H1 (cell line): ENCODE measurements at regions not wholly inside any gene's neighbourhood (a gene's known extent, or its start where the extent isn't known, plus 50 kb on each side); places are given as distances from the start of the nearest gene placed in this dataset.

Experiments
- CTCF ChIA-PET: fragments of 300-600 bp; sonication (Branson Sonifier 250); formaldehyde crosslinking; loops from one replicate; lab custom pipeline; 2021; ENCODE audit not compliant: partially characterized antibody; lab: Charles Lee
- POLR2A ChIA-PET: fragments of 300-600 bp; sonication (Branson Sonifier 250); formaldehyde crosslinking; loops from one replicate; lab custom pipeline; 2021; ENCODE audit warnings: inconsistent platforms; ENCODE audit not compliant: partially characterized antibody; lab: Charles Lee
- DNase-seq, 2 experiments: peaks; one replicate each; pipeline versions ENCODE4 v3.0.0 to v3.0.0-alpha.2; 2010 to 2022; ENCODE audit warnings: low spot score in 2 of 2, low read depth in 1 of 2, mixed read lengths in 1 of 2
- FAIRE-seq: peaks from 2 replicates; lab custom pipeline; 2011; peaks lifted over from hg19 to GRCh38; lab: Jason Lieb, UNC
- H2AFZ ChIP-seq: 2 replicates; pipeline ENCODE4 v1.8.1; 2012; ENCODE audit warnings: low read length, inconsistent platforms
- H2AK5ac ChIP-seq: 2 replicates; pipeline ENCODE4 v1.6.1; 2013; ENCODE audit warnings: low read depth, low read length
- H2BK120ac ChIP-seq: replicated peaks from 2 replicates; pipeline ENCODE3; 2013; ENCODE audit warnings: low read depth, low read length, inconsistent platforms
- H2BK12ac ChIP-seq: 2 replicates; pipeline ENCODE4 v1.6.1; 2013; ENCODE audit warnings: low read depth, low read length
- H2BK15ac ChIP-seq: 2 replicates; pipeline ENCODE4 v1.6.1; 2013; ENCODE audit warnings: low read length
- H2BK20ac ChIP-seq: 2 replicates; pipeline ENCODE4 v1.6.1; 2013; ENCODE audit warnings: low read length
- H2BK5ac ChIP-seq: 2 replicates; pipeline ENCODE4 v1.6.1; 2013; ENCODE audit warnings: low read depth, low read length
- H3K14ac ChIP-seq: 2 replicates; pipeline ENCODE4 v1.6.1; 2013; ENCODE audit warnings: inconsistent platforms; ENCODE audit not compliant: insufficient read length
- H3K18ac ChIP-seq: 2 replicates; pipeline ENCODE4 v1.6.1; 2013; ENCODE audit warnings: low read length; ENCODE audit errors: extremely low read depth
- H3K23ac ChIP-seq: 2 replicates; pipeline ENCODE4 v1.6.1; 2013; ENCODE audit warnings: inconsistent platforms; ENCODE audit not compliant: insufficient read length
- H3K23me2 ChIP-seq: 2 replicates; pipeline ENCODE4 v1.6.1; 2013; ENCODE audit warnings: low read depth, low read length
- H3K27ac ChIP-seq: 2 replicates; pipeline ENCODE4 v1.6.1; 2011; ENCODE audit warnings: low read depth, low read length, inconsistent platforms
- H3K27me3 ChIP-seq, 4 experiments: replicated peaks in 1 of 4; 1 replicate in 1 of 4; 2 replicates in 3 of 4; pipeline versions ENCODE4 v1.6.1 to v1.8.1; 2011 to 2013; ENCODE audit warnings: low read length in 3 of 4, mild to moderate bottlenecking in 3 of 4, inconsistent platforms in 2 of 4, mixed read lengths in 2 of 4, moderate library complexity in 1 of 4; ENCODE audit not compliant: control insufficient read depth in 3 of 4, insufficient read depth in 3 of 4; ENCODE audit errors: extremely low read depth in 1 of 4
- H3K36me3 ChIP-seq, 4 experiments: 2 replicates each; pipeline versions ENCODE4 v1.6.1 to v1.8.1; 2011 to 2013; ENCODE audit warnings: mild to moderate bottlenecking in 4 of 4, low read length in 3 of 4, moderate library complexity in 2 of 4, control low read depth in 1 of 4, inconsistent platforms in 1 of 4; ENCODE audit not compliant: insufficient read depth in 4 of 4, control insufficient read depth in 2 of 4
- H3K4ac ChIP-seq: replicated peaks from 2 replicates; pipeline ENCODE3; 2013; ENCODE audit warnings: low read length, low read depth, mixed read lengths, inconsistent platforms; ENCODE audit not compliant: insufficient read length
- H3K4me1 ChIP-seq, 4 experiments: replicated peaks in 1 of 4; 1 replicate in 1 of 4; 2 replicates in 3 of 4; pipeline versions ENCODE4 v1.6.1 to v1.8.1; 2011 to 2013; ENCODE audit warnings: low read length in 3 of 4, inconsistent platforms in 2 of 4, mixed read lengths in 1 of 4; ENCODE audit not compliant: insufficient read depth in 4 of 4, control insufficient read depth in 3 of 4
- H3K4me2 ChIP-seq, 2 experiments: 2 replicates each; pipeline versions ENCODE4 v1.6.1 to v1.8.1; 2011 to 2013; ENCODE audit warnings: low read depth in 2 of 2, low read length in 2 of 2, control low read depth in 1 of 2, inconsistent platforms in 1 of 2, mild to moderate bottlenecking in 1 of 2; ENCODE audit not compliant: insufficient read depth in 1 of 2
- H3K4me3 ChIP-seq, 4 experiments: fragments of 200-600, 300-600 bp in 1 of 4; sonication (generic), shearing (Covaris generic), sonication (Bioruptor Twin) in 1 of 4; 2 replicates each; pipeline versions ENCODE4 v1.5.1 to v1.8.1; 2011 to 2016; ENCODE audit warnings: low read length in 4 of 4, low read depth in 3 of 4, control low read depth in 2 of 4, inconsistent platforms in 2 of 4, mild to moderate bottlenecking in 2 of 4, mixed read lengths in 1 of 4, moderate library complexity in 1 of 4; ENCODE audit not compliant: insufficient read depth in 2 of 4; ENCODE audit errors: extremely low read depth in 1 of 4
- H3K56ac ChIP-seq: replicated peaks from 2 replicates; pipeline ENCODE3; 2013; ENCODE audit warnings: low read depth, mild to moderate bottlenecking, mixed read lengths, low read length, inconsistent platforms; ENCODE audit not compliant: insufficient read length
- H3K79me1 ChIP-seq: 2 replicates; pipeline ENCODE4 v1.6.1; 2013; ENCODE audit warnings: low read depth, low read length, control low read depth
- H3K79me2 ChIP-seq, 2 experiments: 2 replicates each; pipeline versions ENCODE4 v1.6.1 to v1.8.1; 2012 to 2013; ENCODE audit warnings: low read length in 2 of 2, mild to moderate bottlenecking in 2 of 2, inconsistent platforms in 1 of 2; ENCODE audit not compliant: insufficient read depth in 2 of 2, control insufficient read depth in 1 of 2
- H3K9ac ChIP-seq, 4 experiments: replicated peaks in 1 of 4; 1 replicate in 1 of 4; 2 replicates in 3 of 4; pipeline versions ENCODE4 v1.6.1 to v1.8.1; 2011 to 2013; ENCODE audit warnings: low read depth in 3 of 4, low read length in 3 of 4, control low read depth in 2 of 4, mild to moderate bottlenecking in 2 of 4, moderate library complexity in 2 of 4, inconsistent platforms in 1 of 4; ENCODE audit errors: extremely low read depth in 1 of 4
- H3K9me3 ChIP-seq, 2 experiments: 2 replicates each; pipeline versions ENCODE4 v1.6.1 to v1.8.1; 2012 to 2013; ENCODE audit warnings: mild to moderate bottlenecking in 2 of 2, moderate library complexity in 2 of 2, control low read depth in 1 of 2, inconsistent platforms in 1 of 2, low read depth in 1 of 2, low read length in 1 of 2, mixed read lengths in 1 of 2; ENCODE audit not compliant: insufficient read depth in 2 of 2
- H4K20me1 ChIP-seq, 2 experiments: replicated peaks in 1 of 2; 2 replicates each; pipeline versions ENCODE3 to v1.8.1; 2011 to 2013; ENCODE audit warnings: inconsistent platforms in 2 of 2, low read length in 2 of 2, mild to moderate bottlenecking in 1 of 2; ENCODE audit not compliant: insufficient read depth in 2 of 2, control insufficient read depth in 1 of 2
- H4K5ac ChIP-seq: 2 replicates; pipeline ENCODE4 v1.6.1; 2013; ENCODE audit warnings: low read length, low read depth, mixed read lengths, inconsistent platforms; ENCODE audit not compliant: insufficient read length
- H4K8ac ChIP-seq: 2 replicates; pipeline ENCODE4 v1.8.0; 2013; ENCODE audit warnings: mild to moderate bottlenecking, moderate library complexity, low read length, inconsistent platforms; ENCODE audit not compliant: insufficient read depth; ENCODE audit errors: extremely low read depth
- H4K91ac ChIP-seq: replicated peaks from 2 replicates; pipeline ENCODE3; 2013; ENCODE audit warnings: low read length, mixed read lengths, inconsistent platforms; ENCODE audit not compliant: insufficient read length
- GABPA ChIP-seq: IDR thresholded peaks from 2 replicates; pipeline ENCODE4 v1.6.1; 2011; ENCODE audit warnings: mild to moderate bottlenecking, low read length, moderate library complexity, borderline replicate concordance; ENCODE audit not compliant: insufficient read depth
- NANOG ChIP-seq: IDR thresholded peaks from 2 replicates; pipeline ENCODE4 v1.6.1; 2011; ENCODE audit warnings: low read length, low read depth, mild to moderate bottlenecking, inconsistent platforms; ENCODE audit not compliant: insufficient read depth, poor library complexity, severe bottlenecking
- SP1 ChIP-seq: IDR thresholded peaks from 2 replicates; pipeline ENCODE4 v1.6.1; 2011; ENCODE audit warnings: low read depth, low read length
- SP2 ChIP-seq: IDR thresholded peaks from 2 replicates; pipeline ENCODE4 v1.6.1; 2012; ENCODE audit warnings: mild to moderate bottlenecking, low read length, inconsistent platforms
- ZNF274 ChIP-seq: IDR thresholded peaks from 2 replicates; pipeline ENCODE4 v1.7.0; 2012; ENCODE audit warnings: low read length, borderline replicate concordance; ENCODE audit errors: extremely low read depth
- WGBS, 2 experiments: shearing (Covaris generic) in 1 of 2; methylation state at CpG; one replicate each; pipeline versions ENCODE4 v1.1.6 to v1.1.7; 2013 to 2015; ENCODE audit warnings: low lambda C conversion rate in 2 of 2, mixed read lengths in 2 of 2, inconsistent platforms in 1 of 2, low coverage in 1 of 2, missing lambda C conversion rate in 1 of 2; ENCODE audit not compliant: insufficient replicate concordance in 2 of 2, insufficient coverage in 1 of 2, insufficient read length in 1 of 2; ENCODE audit errors: extremely low coverage in 1 of 2, missing lambda C conversion rate in 1 of 2; 5-methylcytosine and 5-hydroxymethylcytosine counted together

GRCh38 chr10:118239236-118239630 is 102.9 kb downstream of the FAM204A start:
- H3K27me3 ChIP-seq = peaks cover 3 to 21% (median 8%) of the 10 kb centered on the region in 4 experiments; a peak in 6 of 7 replicates

More at GRCh38 chr10:118239236-118239630, 102.9 kb downstream of the FAM204A start:
- Histone ChIP-seq H3K4me3 (no peak overlapping the region), H2AK5ac (no peak overlapping the region), H4K5ac (no peak overlapping the region), H2BK12ac (no peak overlapping the region), H3K27ac (no peak overlapping the region), H4K20me1 (peaks cover 0 to 2% of the 10 kb centered on the region in 2 experiments), H3K79me2 (no peaks in the 10 kb centered on the region), H2BK15ac (no peak overlapping the region), H3K9me3 (no peaks in the 10 kb centered on the region), H3K9ac (no peak overlapping the region), H2BK5ac (no peak overlapping the region), H3K56ac (no peak overlapping the region), H4K91ac (no peak overlapping the region), H3K23ac (no peak overlapping the region), H3K14ac (no peak overlapping the region), H3K18ac (no peak overlapping the region), H2BK120ac (no peak overlapping the region), H3K23me2 (peaks cover 4% of the 10 kb centered on the region; the same call in 1 of the 2 replicates), H4K8ac (no peak overlapping the region), H3K4me2 (no peak overlapping the region), H2BK20ac (no peak overlapping the region), H2AFZ (no peak overlapping the region), H3K4me1 (no peaks in the 10 kb centered on the region), H3K79me1 (no peaks in the 10 kb centered on the region), H3K4ac (no peak overlapping the region), H3K36me3 (no peaks in the 10 kb centered on the region)
- DNase-seq = no peak
- 85% methylated on average over 1 of the region's 1 CpG; no CpG with 5 or more reads in 1 of the 2 experiments for WGBS, 2 experiments
- no peak for FAIRE-seq
- TF ChIP-seq ZNF274 (no peak), GABPA (no peak), SP1 (no peak), SP2 (no peak), NANOG (no peak)
- ChIA-PET POLR2A (no interaction called here), CTCF (interaction anchor here (0.6 to 5.3 kb wide), 4 partner anchors 20 to 701 kb away, joined by 3 to 32 read pairs (median 4); no protein-coding TSS in a partner anchor)
